AG10803 (cell line): ENCODE measurements at regions not wholly inside any gene's neighbourhood (a gene's known extent, or its start where the extent isn't known, plus 50 kb on each side); places are given as distances from the start of the nearest gene placed in this dataset.
"Not testable (repeated sequence)": the region's sequence is repeated elsewhere in the genome, so short reads cannot be mapped to it uniquely, and the experiment has no call there.

Source experiments
- DNase-seq: peaks from one replicate; pipeline ENCODE4 v3.0.0; 2010; ENCODE audit warnings: low read depth
- H3K4me3 ChIP-seq: 2 replicates; pipeline ENCODE4 v1.5.1; 2011; ENCODE audit warnings: mild to moderate bottlenecking, low read length, control low read depth
- TF ChIP-seq, protein P1 (sequence below): conservative IDR thresholded peaks from 2 replicates; pipeline ENCODE4 v1.5.1; 2011; ENCODE audit warnings: mild to moderate bottlenecking, low read length, control low read depth, inconsistent platforms

DNA sequence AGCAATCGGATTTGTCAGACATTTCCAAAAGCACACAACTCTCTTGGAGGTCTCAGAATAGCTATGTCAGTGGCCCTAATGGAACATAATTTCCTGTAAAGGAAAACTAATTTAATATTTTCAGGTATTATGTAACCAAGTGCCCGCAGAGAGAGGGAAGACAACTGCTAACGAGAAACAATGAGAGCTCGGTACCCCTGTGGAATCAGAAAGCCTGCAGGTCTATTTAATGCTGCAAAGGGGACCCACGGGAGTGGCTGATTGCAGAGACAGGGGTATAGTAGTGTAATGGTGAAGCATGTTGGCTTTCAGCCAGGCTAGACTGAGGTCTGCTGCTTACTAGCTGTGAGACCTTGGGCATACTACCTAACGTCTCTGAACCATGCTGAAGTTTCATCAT is 508.1 kb upstream of the BRINP1 start:
- TF ChIP-seq, protein P1, sequence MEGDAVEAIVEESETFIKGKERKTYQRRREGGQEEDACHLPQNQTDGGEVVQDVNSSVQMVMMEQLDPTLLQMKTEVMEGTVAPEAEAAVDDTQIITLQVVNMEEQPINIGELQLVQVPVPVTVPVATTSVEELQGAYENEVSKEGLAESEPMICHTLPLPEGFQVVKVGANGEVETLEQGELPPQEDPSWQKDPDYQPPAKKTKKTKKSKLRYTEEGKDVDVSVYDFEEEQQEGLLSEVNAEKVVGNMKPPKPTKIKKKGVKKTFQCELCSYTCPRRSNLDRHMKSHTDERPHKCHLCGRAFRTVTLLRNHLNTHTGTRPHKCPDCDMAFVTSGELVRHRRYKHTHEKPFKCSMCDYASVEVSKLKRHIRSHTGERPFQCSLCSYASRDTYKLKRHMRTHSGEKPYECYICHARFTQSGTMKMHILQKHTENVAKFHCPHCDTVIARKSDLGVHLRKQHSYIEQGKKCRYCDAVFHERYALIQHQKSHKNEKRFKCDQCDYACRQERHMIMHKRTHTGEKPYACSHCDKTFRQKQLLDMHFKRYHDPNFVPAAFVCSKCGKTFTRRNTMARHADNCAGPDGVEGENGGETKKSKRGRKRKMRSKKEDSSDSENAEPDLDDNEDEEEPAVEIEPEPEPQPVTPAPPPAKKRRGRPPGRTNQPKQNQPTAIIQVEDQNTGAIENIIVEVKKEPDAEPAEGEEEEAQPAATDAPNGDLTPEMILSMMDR = no peak
- H3K4me3 ChIP-seq = no peak overlapping the region
- no peak for DNase-seq

DNA sequence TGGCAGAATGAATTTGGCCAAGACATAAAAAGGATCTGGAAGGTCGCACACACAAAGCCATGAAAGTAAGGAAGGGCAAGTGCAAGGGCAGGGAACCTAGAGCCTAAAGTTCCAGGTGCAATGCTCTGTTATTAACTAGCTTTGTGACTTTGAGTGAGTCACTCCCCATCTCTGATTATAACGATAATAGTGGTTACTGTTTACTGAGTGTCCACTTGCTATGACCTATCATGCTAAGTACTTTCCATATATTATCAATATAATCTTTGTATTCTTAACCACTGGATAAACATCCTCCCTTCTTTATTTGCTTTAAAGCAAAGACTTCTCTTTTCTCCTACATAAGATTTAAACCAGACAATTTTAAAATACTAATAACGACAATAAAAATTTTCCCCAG is 504.6 kb upstream of the BRINP1 start:
- no peak for DNase-seq
- no peak overlapping the region for H3K4me3 ChIP-seq
- TF ChIP-seq, protein P1 = no peak

DNA sequence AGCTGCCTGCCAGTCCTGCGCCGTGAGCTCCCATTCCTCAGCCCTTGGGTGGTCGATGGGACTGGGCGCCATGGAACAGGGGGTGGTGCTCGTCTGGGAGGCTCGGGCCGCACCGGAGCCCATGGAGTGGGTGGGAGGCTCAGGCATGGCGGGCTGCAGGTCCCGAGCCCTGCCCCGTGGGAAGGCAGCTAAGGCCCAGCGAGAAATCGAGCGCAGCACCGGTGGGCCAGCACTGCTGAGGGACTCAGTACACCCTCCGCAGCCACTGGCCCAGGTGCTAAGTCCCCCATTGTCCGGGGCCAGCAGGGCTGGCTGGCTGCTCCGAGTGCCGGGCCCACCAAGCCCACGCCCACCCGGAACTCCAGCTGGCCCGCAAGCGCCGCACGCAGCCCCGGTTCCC is 501.0 kb upstream of the BRINP1 start:
- DNase-seq, H3K4me3 ChIP-seq: not testable (repeated sequence)

DNA sequence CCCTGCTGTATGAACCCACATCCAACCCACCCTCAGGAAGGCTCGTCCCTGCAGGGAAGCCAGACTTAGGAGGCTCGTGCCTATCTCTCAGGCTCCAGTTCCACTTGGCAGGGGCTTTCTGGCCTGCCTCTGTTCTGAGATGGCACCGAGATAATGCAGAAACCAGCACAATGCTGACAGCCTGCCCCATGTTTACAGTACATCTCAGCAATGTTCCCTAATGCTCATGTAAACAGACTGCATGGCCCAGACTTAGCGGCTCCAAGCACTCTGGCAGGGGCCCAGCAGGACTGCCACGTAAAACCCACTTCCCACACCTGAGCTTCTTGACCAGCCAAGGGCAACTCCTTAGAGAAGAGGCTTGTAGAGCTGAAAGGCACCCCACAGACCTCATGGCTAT is 499.5 kb upstream of the BRINP1 start:
- no peak for DNase-seq
- TF ChIP-seq, protein P1 = no peak
- H3K4me3 ChIP-seq = no peak overlapping the region

DNA sequence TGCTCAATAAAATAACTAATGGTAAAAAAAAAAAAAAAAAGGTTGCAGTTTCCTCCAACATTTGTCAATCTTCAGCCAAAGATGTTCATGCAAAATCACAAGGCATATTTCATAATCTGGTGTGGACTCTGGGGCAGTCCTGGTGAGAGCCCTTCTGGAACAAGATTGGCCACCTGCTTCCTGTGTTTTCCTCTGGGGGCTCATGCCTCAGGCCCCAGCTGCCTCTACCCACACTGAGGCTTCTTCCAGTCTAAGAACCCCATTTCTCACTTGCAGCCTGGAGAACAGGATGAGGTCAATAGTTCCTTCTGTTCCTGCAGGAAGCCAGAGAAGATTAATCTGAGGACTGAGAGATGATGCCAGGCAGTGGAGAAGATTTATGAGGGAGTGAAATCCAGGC is 492.6 kb upstream of the BRINP1 start:
- DNase-seq = no peak
- no peak overlapping the region for H3K4me3 ChIP-seq
- TF ChIP-seq, protein P1 = no peak

DNA sequence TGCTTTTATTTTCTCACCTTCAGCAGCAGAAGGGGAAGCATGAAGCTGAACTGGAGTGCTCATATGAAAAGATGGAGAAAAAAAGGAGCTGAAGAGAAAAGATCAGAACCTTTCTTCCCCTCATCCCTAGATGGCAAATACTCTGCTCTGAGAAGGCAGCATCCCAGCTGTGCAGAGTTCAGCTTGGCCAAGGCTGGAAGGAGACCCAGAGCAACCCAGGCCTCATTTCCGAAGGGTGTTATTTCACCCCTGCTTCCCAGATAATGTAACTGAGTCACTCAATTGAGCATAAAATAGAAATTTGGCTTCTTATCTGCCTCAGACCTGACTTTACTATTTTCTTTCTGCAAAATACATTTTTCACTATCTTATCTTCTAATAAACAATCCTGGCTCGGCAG is 489.9 kb upstream of the BRINP1 start:
- no peak overlapping the region for H3K4me3 ChIP-seq
- TF ChIP-seq, protein P1 = no peak
- DNase-seq = no peak

DNA sequence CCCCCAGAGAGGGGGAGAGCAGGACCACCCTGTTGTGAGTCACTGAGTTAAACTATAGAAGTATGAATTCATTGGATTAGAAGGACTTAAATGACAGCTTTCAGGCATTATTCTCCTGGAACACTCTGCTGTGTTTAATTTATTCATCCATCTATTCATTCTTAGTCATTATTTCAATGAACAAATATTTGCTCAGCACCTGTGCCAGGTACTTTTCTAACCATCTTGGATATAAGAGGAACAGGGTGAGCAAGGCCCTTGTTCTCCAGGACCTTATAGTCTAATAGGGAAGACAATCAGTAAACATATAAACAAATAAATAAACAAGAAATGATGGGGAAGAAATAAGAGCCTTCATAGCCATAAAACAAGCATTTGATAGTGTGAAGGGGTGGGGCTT is 483.9 kb upstream of the BRINP1 start:
- TF ChIP-seq, protein P1 = no peak
- no peak for DNase-seq
- H3K4me3 ChIP-seq = no peak overlapping the region

DNA sequence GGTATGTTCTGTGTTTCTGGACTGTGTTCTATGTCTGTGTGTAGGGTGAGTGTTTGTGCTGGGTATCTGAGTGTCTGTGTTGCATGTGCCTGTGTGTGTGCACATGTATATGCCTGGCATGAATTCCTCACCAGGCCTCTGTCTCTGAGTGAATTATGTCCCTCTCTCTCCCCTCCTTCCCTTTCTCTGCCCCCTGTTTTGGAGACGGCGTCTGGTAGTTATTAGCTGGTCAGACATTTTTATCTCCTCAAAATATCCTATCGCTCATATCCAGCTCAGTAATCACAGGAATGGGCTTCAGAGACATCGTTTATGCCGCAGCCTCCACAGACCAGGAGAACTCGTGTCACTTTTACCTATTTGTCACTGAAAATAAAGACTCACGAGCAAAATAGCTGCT is 483.2 kb upstream of the BRINP1 start:
- DNase-seq = no peak
- no peak overlapping the region for H3K4me3 ChIP-seq
- TF ChIP-seq, protein P1 = no peak
